HS-5 (cell line): ENCODE measurements at regions not wholly inside any gene's neighbourhood (a gene's known extent, or its start where the extent isn't known, plus 50 kb on each side); places are given as distances from the start of the nearest gene placed in this dataset.
"Not testable (repeated sequence)": the region's sequence is repeated elsewhere in the genome, so short reads cannot be mapped to it uniquely, and the experiment has no call there.

Source experiments
- DNase-seq: peaks from one replicate; pipeline ENCODE4 v3.0.0-alpha.2; 2012; ENCODE audit warnings: low read depth

DNA sequence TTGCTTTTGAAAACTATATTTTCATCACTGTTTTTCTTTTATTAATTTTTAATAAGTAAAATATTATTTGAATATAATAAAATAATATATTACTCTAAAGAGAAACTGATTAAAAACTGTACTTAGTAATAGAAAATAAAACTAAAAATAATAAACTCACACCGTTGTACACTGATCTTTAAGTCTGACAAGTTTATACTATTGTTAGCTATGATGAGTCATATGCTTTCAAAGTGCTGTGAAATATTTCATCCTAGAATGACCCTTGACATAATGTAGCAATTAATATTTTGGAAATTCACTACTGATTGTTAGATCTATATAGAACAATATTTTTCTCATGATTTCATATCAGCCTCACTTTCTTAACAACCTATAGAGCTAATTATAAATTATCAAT lies 1040.6 kb upstream of the SPRY2 start:
- no peak for DNase-seq

DNA sequence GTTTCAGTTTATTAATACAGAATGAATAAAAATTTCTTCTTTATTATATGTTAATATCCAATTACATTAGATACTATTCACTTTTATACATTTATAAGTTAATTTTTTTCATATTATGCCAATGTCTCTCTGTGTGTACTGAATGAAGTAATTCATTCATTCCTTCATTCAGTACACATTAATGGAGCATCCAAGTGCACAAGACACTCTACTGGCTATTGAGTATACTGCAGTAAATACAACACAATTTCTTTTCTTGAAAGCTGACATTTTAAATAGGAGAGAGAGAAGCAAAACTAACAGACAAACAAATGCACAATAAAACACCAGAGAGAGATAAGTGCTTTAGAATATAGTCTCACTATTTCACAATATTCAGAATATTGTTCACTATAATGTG lies 1038.3 kb upstream of the SPRY2 start:
- no peak for DNase-seq

DNA sequence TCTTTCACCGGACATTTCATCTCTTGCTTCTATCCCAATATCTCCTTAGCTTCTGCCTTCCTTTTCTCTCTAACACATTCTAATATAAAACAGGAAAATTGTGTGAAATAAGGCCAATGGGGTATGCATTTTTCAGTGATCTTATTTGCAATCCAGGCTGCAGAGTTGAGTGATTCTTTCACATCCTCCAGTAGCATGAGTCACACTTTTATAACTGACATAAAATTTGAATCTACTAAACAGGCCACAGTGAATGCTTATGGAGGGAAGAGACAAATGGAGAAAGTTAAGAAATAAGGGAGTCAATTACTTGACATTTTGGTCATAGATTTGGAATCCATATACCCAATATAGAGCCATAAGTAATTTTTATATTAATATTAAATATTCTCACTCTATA lies 1037.0 kb upstream of the SPRY2 start:
- no peak for DNase-seq

DNA sequence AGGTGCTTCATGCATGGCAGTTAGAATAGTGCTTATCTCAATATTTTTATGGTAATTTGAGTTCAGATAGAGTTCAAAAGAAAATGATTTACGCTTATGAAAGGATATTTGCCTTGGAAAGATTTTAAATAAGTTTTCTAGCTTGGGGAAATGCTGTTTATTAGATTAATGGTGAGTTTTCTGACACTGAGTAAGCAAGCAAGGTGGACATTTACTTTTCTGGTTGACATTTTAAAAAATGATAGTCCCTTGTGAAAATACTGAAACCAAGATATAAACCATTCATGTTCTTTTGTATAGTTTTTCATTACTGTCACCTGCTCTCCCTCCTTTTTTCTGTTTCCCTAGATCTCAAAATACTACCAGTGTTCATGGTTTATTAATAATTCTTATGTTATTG lies 1034.8 kb upstream of the SPRY2 start:
- no peak for DNase-seq

DNA sequence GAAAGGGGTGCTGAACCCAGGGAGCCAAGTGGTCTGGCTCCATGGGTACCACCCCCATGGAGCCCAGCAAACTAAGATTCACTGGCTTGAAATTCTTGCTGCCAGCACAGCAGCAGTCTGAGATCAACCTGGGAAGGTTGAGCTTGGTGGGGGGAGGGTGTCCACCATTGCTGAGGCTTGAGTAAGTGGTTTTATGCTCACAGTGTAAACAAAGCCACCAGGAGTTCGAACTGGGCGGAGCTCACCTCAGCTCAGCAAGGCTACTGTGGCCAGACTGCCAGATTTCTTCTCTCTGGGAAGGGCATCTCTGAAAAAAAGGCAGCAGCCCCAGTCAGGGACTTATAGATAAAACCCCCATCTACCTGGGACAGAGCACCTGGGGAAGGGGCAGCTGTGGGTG lies 1021.8 kb upstream of the SPRY2 start:
- DNase-seq = not testable (repeated sequence)

DNA sequence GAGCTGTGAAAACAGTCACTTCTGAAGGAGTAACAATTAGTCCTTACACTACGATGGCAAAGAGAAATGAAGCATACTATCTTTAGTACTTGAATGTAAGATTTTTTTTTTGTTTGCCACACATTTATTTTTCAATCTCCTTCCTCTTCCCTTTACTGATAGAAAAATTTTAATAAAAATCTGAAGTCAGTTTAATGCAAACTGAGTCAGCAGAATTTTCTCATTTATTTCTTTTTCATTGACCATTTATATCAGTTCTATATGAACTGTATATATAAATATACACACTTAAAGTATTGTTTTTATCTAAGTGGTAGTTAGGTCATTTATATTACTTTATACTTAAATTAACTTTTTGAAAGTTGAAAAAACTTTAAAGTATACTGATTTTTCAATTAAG lies 1009.1 kb upstream of the SPRY2 start:
- DNase-seq = no peak

DNA sequence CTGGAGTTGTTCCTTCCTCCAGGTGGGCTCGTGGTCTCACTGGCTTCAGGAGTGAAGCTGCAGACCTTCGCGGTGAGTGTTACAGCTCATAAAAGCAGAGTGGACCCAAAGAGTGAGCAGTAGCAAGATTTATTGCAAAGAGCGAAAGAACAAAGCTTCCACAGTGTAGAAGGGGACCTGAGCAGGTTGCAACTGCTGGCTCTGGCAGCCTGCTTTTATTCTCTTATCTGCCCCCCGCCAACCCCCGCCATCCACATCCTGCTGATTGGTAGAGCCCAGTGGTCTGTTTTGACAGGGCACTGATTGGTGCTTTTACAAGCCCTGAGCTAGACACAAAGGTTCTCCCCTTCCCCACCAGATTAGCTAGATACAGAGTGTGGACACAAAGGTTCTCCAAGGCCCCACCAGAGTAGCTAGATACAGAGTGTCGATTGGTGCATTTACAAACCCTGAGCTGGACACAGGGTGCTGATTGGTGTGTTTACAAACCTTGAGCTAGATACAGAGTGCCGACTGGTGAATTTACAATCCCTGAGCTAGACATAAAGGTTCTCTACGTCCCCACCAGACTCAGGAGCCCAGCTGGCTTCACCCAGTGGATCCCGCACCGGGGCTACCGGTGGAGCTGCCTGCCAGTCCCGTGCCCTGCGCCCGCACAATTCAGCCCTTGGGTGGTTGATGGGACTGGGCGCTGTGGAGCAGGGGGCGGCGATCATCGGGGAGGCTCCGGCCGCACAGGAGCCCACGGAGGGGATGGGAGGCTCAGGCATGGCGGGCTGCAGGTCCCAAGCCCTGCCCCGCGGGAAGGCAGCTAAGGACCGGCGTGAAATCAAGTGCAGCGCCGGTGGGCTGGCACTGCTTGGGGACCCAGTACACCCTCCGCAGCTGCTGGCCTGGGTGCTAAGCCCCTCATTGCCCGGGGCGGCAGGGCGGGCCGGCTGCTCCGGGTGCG lies 999.5 kb upstream of the SPRY2 start:
- DNase-seq = not testable (repeated sequence)

DNA sequence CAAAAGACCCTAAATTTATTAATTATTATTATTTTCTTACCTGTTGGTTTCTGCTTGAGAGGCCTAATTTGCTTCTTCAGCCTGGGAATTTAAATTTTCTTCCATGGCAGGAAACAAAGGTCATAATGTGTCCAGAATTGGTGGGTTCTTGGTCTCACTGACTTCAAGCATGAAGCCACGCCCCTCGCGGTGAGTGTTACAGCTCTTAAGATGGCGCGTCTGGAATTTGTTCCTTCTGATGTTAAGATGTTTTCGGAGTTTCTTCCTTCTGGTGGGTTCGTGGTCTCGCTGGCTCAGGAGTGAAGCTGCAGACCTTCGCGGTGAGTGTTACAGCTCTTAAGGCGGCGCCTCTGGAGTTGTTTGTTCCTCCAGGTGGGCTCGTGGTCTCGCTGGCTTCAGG lies 998.7 kb upstream of the SPRY2 start:
- DNase-seq = not testable (repeated sequence)

DNA sequence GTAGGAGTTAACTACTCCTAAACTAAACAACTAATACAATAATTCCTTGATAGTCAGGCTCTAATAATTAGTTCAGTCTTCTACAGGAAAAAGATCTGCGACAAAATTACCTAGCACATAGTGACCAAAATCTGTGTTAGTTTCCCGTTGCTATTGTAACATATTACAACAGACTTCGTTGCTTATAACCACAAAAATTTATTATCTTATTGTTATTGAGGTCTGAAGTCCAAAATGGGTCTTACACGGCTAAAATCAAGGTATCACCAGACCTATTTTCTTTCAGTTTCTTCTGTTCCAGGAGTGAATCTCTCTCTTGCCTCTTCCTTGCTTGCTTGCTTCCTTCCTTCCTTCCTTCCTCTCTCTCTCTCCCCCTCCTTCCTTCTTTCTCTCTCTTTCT lies 993.6 kb upstream of the SPRY2 start:
- no peak for DNase-seq

DNA sequence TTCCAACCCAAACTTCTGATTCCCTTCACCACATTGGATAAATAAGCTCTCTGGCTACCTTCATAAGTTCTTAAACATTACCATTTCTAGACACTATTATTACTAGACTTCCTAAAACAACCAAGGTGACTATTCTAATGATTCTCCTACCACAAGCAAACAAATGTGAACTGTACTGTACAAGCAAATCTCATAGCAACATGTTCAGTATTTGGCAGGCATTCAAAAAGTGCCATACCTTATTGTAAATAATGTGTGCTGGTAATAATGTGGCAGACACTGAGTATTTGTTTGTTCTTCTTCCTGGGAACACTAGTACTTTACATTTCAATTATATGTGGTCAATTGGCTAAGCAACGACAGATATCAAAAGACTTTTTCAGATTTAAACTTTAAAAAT lies 986.0 kb upstream of the SPRY2 start:
- DNase-seq = no peak

DNA sequence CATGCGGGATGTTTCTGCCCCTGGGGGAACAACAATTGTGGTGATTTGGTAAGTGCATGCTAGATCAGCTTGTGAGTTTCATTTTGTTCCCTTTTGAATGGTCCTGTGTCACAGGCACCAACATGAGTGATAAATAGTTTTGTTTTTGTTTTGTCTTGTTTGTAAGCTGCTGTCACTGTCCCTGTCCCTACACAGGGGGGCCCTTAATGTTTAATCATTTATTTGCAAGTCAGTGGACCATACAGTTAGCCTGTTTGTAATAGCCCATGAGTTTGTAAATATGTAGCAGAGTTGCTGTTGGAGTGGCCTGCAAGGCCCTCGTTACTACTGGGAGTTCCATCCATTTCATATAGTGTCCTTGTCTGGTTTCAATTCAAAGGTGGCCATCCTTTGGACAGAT lies 979.6 kb upstream of the SPRY2 start:
- DNase-seq = no peak

DNA sequence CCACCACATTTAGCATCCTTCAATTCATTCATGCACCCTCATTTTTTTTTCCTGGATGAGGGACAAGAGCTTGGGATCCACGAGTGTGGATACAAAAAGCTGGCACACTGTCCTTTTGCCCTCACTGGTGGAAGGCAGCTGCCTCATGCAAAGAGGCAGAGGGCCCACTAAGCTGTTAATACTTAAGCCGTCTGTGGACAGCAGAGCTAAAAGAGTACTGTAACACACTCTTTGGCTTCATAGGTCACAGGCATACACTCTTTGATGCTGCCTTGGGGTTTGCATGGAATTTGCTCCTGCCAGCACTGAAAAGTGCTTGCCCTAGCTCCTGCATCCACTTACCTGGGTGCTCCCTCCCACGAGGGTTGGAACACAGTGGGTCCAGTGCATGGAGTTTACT lies 978.4 kb upstream of the SPRY2 start:
- DNase-seq = no peak

DNA sequence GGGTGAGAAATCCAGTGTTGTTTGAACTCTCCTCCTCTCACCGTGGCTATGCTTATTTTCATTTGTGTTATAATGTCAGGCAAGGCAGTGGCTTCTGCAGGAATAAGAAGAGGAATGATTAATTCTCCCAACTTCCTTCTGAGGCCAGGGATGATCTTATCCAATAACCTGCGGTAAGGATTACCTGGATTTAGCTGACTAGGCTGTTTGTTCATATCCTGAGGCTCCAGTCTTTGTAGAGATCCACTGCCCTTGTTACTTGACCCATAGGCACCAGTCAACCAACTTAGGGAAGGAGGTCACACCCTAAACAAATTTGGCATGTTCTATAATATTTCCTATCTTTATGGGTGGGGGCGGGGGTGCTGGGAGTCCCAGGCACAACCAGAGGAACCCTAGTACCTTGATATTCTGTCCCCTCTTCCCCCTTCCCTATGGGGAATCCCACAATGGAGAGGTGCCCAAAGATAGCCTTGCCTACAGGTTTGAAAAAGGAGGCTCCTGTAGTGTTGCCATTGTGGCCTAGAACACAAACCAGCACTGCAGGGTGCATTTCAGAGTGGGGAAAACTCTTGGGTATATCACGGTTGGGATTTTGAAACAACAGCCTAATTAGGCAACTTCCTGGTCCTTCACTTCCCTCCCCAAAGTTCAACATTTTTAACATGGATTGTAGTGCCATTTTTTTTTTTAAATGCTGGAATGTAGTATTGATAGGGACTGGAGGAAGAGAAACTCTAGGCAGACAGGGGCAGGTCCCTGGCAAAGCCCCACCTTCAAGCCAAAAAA lies 977.5 kb upstream of the SPRY2 start:
- DNase-seq = no peak

DNA sequence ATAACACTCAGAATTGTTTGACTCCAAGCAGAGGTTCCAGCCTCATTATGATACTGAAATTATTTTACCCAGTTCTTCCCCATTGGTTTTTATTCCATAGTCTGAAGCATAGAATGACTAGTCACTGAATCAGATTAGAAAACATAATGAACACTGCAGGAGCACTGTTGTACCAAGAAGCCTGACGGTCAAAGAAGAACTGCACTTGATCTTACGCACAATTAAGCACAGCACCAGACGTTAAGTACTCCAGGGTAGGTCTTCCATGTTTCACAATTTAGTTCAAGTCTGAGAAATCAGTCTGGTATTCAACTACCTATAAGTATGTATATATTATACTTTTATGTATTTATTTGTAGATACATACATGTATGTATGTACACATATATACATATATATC lies 973.5 kb upstream of the SPRY2 start:
- DNase-seq = no peak

DNA sequence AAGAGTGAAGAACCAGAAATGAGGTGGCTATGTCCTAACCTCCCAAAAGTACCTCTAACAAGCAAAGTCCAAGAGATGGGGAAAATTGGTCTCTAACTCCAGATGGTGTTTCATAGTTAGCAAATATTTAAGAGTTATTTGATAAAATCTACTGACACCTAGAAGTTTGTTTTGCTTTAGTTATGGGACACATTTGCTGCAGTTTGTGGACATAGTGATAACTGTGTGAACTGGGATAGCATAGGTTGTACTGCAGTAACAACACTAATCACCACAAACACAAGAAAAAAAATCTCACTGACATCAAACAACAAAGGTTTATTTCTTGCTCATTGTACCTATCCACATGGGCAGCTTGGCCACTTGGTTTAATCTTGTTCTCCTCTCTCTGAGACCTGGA lies 965.0 kb upstream of the SPRY2 start:
- DNase-seq = no peak

DNA sequence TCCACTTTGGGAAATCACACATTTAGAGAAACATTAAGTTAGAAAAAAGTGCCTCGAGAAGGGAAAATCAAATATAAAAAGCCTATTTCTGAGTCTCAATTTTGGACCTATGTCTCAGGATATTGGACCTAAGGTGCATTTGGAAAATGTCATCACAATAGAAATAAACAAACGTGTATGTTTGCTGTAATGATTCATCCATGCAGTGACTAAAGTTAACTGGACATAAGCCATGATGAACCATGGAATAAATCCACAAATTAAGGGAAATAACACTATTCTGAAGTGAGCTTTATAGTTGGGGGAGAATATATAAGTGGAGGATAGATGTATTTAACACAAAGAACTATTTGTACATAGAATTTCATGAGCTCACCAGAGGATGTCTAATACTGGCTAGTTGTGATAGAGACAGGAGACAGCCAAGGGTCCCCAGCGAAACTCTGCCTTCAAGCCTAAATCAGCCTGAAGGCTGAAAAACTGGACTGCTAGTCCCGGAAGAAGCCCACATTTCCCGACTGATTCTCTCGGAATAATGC lies 963.3 kb upstream of the SPRY2 start:
- DNase-seq = no peak

DNA sequence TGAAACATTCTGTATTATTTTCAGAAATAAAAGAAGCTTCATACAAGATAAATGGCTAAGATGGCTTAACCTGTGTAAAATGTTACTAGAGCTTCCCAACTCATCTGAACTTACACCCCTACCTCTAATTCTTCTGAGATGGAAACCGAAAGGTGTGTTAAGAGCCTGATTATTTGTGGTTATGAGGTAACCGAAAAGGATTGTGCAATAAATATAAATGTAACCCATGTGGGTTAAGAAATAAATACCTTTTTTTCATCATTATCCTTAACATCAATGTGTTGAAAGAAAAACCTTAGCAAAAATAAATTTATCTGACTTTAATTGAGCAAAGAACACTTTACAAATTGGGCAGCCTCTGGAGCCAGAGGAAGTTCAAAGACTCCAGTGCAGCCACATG lies 961.8 kb upstream of the SPRY2 start:
- DNase-seq = no peak

DNA sequence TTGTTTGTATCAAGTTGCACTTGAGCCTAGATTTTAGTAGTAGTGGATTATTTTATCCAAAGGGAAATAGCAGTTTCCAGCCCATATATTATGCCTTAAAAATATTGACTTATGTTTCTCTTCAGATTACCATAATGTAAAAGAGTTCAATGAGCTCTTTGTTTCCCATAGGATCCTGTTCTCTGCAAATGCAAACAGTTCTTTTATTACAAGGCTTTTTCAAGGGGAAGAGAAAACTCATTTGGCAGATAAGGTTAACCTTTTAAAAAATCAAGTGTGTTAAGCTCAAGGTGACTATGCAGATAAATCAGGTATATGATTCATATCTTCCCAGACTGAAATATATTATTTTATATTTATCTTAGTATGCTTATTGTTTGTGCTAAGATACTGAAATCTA lies 961.2 kb upstream of the SPRY2 start:
- no peak for DNase-seq

DNA sequence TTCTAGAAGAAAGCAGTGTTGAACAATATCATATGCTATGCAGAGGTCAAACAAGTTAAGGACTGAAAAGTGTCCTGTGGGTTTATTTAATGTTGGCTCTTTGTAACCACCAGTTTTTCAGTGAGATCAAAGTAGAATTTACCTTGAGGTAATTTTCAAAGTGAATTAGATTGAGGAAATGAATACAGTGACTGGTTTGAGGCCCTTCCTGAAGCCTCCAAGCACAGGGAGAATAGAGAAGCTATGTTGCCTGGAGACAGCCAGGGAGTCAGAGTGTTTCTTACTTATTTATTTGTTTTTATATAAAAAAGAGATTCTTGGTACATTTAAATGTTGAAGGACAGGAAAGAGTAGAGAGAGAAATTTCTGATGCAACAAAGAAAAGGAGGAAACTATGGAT lies 954.3 kb upstream of the SPRY2 start:
- DNase-seq = no peak

DNA sequence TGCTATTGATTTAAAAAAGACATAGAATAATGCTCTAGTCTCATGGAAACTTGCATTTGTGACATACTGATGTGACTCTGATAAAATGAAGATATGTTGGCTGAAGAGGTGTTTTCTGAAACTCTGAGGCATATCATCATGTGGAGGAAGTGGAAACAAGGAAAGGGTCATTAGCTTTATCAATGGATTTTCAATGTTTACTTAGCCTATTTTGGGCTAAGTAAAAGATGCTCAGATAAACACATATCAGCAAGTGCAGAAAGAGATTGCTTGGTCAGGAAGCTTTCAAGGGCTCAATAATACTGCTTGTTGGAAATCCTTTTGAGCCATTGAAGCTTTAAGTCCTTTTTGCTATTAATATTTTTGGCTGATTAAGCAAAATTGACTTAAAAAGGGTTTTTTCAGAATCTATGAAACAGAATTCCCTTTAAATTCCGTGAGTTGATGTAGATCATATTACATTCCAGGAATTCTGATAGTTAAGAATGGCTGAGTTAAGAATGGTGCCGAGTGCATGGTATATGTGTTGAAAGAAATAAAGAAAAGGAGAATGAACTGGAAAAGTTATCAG lies 952.8 kb upstream of the SPRY2 start:
- no peak for DNase-seq

DNA sequence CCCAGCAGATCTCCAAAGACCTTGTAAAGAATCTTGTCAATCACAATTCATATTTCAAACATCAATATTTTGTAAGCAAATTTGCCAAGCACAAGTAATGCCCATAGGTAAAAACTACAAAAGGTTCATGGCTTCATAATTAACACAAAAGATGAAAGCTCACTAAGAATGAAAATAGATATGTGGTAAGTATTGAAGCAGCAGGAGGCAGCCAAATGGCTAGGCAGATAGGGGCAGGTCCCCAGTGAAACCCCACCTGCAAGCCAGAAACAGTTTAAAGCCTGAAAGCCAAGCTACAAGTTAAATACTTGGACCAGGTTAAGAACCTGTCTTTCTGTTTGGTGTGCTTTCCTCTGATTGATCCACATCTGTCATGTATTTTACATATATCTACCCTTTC lies 942.6 kb upstream of the SPRY2 start:
- DNase-seq = no peak

DNA sequence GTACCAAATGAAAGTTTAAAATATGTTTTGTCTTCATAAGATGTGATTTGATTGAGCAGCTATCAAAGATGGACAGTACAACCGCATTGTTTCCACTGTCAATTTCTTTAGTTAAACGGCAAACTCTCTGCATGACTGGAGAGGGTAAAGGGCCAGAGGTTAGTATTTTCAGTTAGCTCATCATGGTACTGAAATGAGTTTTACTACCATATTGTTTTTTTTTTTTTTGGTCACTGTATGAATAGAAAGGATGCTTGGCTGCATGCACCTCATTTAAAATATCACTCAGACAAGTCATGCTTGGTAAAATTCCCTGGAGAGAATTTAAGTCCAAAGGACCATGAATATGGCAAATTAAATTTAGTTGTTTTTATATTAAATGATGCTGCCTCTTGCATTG lies 942.1 kb upstream of the SPRY2 start:
- no peak for DNase-seq
